ENCODE measurements at regions not wholly inside any gene's neighbourhood (a gene's known extent, or its start where the extent isn't known, plus 50 kb on each side); places are given as distances from the start of the nearest gene placed in this dataset.

DNA sequence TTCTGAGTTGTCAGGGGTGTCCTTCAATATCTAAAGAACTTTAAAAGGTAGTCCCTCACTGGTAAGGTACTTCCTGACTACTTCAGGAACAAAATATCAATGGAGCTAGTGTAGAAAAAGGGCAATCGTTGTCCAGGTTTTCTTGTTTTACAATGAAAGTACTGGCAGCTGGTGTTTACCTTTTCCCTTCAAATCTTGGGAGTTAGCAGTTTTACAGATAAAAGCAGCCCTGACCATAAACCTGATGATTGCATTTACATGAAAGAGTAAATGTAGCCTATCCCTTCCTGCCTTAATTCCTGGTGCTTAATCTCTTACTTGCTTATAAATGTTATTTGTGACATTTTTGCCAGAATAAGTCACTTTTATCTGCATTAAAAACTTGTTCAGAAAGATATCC, 559.9 kb upstream of the ARPP21 start:
- ChIA-PET POLR2A (no interaction called here), CTCF (no interaction called here)
- intact Hi-C loops (cut with micrococcal nuclease), result no loop called here
- Mint-ChIP-seq H3K27ac (ENCODE audit: low read depth, unreplicated experiment) (no peak overlapping the region), H3K9me3 (ENCODE audit: unreplicated experiment) (no peaks in the 10 kb centered on the region), H3K36me3 (ENCODE audit: insufficient read depth, unreplicated experiment) (no peaks in the 10 kb centered on the region), H3K27me3 (ENCODE audit: insufficient read depth, unreplicated experiment) (no peaks in the 10 kb centered on the region), H3K4me1 (ENCODE audit: insufficient read depth, unreplicated experiment) (no peaks in the 10 kb centered on the region), H3K4me3 (ENCODE audit: unreplicated experiment) (no peak overlapping the region)
- no peak for DNase-seq (ENCODE audit: unreplicated experiment)
- no TSS peak for BruUV-seq (replicated peaks)
- TF ChIP-seq, protein P1, sequence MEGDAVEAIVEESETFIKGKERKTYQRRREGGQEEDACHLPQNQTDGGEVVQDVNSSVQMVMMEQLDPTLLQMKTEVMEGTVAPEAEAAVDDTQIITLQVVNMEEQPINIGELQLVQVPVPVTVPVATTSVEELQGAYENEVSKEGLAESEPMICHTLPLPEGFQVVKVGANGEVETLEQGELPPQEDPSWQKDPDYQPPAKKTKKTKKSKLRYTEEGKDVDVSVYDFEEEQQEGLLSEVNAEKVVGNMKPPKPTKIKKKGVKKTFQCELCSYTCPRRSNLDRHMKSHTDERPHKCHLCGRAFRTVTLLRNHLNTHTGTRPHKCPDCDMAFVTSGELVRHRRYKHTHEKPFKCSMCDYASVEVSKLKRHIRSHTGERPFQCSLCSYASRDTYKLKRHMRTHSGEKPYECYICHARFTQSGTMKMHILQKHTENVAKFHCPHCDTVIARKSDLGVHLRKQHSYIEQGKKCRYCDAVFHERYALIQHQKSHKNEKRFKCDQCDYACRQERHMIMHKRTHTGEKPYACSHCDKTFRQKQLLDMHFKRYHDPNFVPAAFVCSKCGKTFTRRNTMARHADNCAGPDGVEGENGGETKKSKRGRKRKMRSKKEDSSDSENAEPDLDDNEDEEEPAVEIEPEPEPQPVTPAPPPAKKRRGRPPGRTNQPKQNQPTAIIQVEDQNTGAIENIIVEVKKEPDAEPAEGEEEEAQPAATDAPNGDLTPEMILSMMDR (IDR thresholded peaks at IDR 0.05; ENCODE audit: unreplicated experiment), result no peak

DNA sequence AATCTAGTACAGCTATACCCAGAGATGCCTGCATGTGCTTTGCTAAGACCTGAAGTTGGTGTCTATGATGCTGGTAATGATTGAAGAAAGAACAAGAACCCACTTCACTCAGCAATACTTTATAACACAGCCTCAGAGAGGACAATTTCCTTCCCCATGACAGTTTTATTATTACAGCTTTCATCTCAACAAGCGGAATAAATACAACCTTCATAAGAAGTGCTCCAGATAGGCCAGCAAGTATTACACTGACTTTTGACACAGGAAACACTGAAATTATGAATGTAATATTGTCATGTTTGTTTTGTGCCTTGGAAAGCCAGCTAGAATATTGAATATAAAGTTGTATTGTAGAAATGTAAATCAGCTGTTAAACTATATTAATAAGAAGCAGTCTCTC, 557.4 kb upstream of the ARPP21 start:
- Mint-ChIP-seq H3K4me1 (ENCODE audit: insufficient read depth, unreplicated experiment) (no peaks in the 10 kb centered on the region), H3K27ac (ENCODE audit: low read depth, unreplicated experiment) (no peak overlapping the region), H3K9me3 (ENCODE audit: unreplicated experiment) (no peaks in the 10 kb centered on the region), H3K36me3 (ENCODE audit: insufficient read depth, unreplicated experiment) (no peaks in the 10 kb centered on the region), H3K4me3 (ENCODE audit: unreplicated experiment) (no peak overlapping the region), H3K27me3 (ENCODE audit: insufficient read depth, unreplicated experiment) (no peaks in the 10 kb centered on the region)
- ChIA-PET POLR2A (no interaction called here), CTCF (no interaction called here)
- no TSS peak for BruUV-seq (replicated peaks)
- intact Hi-C loops (cut with micrococcal nuclease), result no loop called here
- DNase-seq (ENCODE audit: unreplicated experiment), result no peak
- TF ChIP-seq, protein P1 (IDR thresholded peaks at IDR 0.05; ENCODE audit: unreplicated experiment), result no peak

DNA sequence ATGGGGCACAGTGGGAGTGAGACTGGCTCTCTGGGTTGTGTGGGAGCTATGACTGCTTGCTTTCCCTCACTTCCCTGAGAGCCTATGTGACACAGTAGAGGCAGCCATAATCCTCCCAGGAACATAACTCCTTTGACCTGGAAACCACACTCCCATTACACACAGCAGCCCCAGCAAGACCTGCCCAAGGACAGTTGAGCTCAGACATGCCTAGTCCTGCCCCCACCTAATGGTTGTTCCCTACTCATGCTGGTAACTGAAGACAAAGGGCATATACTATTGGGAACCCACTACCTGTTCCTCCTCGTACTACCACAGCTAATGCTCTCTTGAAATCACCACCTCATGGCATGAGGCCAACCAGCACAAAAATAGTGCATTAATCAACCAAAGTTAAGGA, 550.4 kb upstream of the ARPP21 start:
- Mint-ChIP-seq H3K4me1 (ENCODE audit: insufficient read depth, unreplicated experiment) (no peaks in the 10 kb centered on the region), H3K36me3 (ENCODE audit: insufficient read depth, unreplicated experiment) (no peaks in the 10 kb centered on the region), H3K4me3 (ENCODE audit: unreplicated experiment) (no peak overlapping the region), H3K9me3 (ENCODE audit: unreplicated experiment) (peaks cover 15% of the 10 kb centered on the region), H3K27me3 (ENCODE audit: insufficient read depth, unreplicated experiment) (no peaks in the 10 kb centered on the region), H3K27ac (ENCODE audit: low read depth, unreplicated experiment) (no peak overlapping the region)
- TF ChIP-seq, protein P1 (IDR thresholded peaks at IDR 0.05; ENCODE audit: unreplicated experiment), result no peak
- ChIA-PET POLR2A (no interaction called here), CTCF (no interaction called here)
- BruUV-seq (replicated peaks), result no TSS peak
- intact Hi-C loops (cut with micrococcal nuclease), result no loop called here
- no peak for DNase-seq (ENCODE audit: unreplicated experiment)

DNA sequence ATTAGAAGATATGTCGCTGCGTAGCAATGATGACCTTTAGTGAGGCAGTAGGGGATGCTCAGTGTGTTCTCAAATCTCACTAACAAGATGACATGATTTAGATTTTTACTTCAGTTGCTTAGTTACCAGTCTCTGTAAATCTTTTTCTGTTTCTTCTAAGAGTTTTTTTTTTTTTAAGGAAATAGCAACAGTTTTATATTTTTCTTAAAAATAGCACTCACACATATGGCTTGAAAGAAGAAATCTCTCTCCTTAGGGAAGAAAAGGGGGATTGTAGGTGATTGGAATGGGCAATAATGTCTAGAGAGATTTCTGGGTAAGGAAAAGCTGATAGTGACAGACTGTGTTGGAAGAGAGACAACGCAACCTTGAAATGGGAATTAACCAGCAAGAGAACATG, 524.6 kb upstream of the ARPP21 start:
- ChIA-PET CTCF (interaction anchor here (0.6 kb wide), 1 partner anchor 838 kb away, joined by 4 read pairs; no protein-coding TSS in a partner anchor), POLR2A (no interaction called here)
- Mint-ChIP-seq H3K36me3 (ENCODE audit: insufficient read depth, unreplicated experiment) (no peaks in the 10 kb centered on the region), H3K4me1 (ENCODE audit: insufficient read depth, unreplicated experiment) (peaks cover 11% of the 10 kb centered on the region), H3K9me3 (ENCODE audit: unreplicated experiment) (no peaks in the 10 kb centered on the region), H3K27me3 (ENCODE audit: insufficient read depth, unreplicated experiment) (no peaks in the 10 kb centered on the region), H3K27ac (ENCODE audit: low read depth, unreplicated experiment) (no peak overlapping the region), H3K4me3 (ENCODE audit: unreplicated experiment) (no peak overlapping the region)
- TF ChIP-seq, protein P1 (IDR thresholded peaks at IDR 0.05; ENCODE audit: unreplicated experiment), result no peak
- no peak for DNase-seq (ENCODE audit: unreplicated experiment)
- BruUV-seq (replicated peaks), result no TSS peak
- intact Hi-C loops (cut with micrococcal nuclease), result no loop called here
